HG03460 (cell line): ENCODE measurements at regions not wholly inside any gene's neighbourhood (a gene's known extent, or its start where the extent isn't known, plus 50 kb on each side); places are given as distances from the start of the nearest gene placed in this dataset.

Experiments used
- ATAC-seq: cut with Tn5 transposase; IDR thresholded peaks from one replicate; pipeline ENCODE4 v1.9.1; 2021; ENCODE audit not compliant: unreplicated experiment

DNA sequence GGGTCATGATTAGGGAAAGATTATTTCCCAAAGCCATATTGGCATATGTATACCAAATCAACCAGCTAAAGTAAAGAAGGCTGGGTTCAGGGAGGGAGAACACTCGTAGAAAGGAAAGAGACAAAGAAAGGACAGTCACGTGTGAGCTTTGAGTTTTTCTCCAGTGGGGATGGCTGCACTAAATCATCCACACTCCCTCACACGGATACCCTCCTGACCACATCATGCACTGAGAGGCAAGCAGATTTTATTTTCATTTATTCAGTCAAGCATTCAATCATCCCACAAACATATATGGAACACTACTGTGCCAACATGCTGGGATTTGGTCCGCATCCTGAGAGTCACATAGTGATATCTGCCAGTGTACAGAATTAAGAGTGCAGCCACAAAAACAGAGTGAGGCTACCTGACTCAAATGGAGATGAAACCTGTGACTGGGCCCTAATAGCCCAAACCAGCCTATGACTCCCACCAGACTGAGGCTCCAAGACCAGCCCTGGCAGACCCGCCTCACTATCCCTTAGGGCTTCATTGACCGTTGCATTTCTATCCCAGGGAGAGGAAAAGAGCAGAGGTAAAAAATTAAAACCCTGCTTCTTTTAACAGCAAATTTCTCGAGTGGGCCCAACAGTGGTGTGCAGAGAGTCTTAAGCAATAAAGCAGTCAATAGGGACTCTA lies 155.9 kb downstream of the BARHL2 start:
- ATAC-seq = no peak

DNA sequence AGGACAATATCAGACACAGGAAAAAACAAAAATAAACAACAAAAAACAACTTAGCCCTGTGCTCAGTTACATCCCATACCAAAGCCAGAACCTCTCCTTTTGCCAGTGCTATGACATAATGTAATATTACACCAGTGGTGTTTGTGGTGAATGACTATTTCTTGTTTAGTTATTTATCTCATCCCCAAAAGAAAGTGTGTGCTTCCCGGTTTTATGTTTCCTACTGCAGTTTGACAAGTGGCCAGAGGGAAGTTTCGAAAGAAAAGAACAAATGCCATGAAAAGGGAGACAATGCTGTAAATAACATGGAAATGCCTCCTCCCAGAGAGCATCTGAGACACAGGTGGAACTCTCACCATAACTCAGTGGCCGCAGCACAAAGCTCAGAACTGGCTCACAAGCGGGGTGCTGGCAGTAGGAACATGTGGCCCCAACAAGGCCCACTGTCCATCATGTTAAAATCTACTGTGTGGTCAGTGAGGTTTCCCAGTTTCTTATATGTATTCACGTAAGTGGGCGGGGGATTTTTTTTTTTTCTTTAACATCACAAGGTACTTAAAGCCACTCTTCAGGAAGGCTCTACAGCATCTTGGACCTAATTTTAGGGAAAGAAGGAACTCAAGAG lies 158.2 kb downstream of the BARHL2 start:
- ATAC-seq = no peak

DNA sequence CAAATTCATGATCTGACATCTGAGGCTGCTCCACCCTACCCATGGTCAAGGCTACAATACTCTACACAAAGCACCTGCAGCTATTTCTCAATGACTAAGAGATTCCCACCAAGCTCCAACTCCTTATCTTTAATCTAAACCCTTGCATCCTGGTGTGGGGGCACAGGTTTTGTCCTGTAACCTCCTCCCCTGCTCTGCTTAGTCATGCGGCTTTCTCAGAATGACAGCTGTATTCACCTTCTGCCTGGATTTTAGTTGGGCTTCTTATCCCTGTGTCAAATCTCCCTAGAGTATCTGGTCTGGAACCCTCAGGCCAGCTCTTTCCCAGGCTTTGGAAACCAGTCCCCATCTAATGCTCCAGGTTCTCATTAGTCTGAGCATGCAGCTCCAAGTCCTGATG lies 159.0 kb downstream of the BARHL2 start:
- ATAC-seq = no peak

DNA sequence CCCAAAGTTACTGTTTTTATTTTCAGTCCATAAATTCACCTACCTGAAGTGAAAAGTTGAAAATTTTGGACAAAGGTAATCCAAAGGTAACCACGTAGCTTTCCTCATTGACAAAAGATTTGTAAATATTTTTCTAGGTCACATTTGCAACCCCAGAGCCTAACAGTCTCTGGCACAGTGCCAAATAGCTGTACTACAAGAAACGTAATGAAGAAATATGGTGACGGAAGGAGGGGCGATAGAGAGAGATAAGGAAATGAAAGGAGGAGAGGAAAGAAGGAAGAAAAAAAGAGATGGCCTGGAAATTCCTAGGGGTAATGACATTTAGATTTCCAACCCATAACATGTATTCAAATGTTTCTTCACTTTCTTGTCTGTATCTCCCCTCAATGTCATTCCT lies 159.4 kb downstream of the BARHL2 start:
- ATAC-seq = no peak

DNA sequence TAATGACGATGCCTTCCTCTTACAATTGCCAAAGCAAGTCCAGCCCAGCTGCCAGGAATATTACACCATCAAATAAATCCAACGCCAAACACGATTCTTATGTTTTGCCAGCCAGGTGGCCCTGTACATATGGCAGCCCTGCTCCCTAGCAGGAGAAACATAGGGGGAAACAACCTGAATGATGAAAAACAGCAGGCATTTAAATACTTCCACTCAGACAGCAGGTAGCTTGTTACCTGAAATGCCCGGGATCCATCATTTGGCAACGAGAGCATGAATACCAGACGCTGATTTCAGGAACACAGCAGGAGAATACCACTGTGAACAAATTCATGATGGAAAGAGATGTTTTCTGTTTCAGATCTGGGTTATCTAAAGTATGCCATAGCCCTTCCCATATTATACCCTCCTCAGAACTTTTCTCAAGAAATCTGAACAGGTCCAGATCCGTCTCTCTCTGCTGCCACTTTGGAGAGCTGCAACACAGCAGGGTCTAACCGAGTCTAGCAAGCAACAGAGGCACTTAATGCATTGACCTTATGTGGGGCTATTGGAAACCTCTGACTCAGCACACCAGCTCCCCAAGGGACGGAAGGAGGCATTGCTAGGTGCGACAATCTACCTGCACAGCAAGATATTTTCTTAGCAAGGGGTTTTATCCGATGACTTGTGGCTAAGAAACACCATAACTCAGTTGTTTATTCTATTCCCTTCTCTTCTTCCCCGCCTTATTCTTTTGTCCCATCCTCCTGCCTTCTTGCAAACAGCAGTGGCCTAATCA lies 166.3 kb downstream of the BARHL2 start:
- no peak for ATAC-seq

DNA sequence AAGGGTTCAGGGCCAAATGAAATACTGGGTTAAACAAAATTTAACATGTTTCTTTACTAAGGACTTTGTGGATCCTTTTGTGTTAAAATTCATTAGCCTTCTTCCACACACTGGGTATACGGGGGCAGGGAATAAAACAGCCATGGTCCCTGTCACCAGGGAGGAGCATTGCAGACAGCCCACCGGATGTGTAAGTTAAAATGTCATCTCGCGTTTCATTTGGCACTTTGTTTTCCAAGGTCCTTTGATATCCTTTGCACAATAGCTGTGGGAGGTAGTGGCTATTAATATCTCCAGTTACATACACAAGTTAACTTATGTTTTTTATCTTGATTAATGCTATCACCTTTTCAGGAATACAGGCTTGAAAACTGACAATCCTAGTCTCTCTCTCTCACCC lies 172.7 kb downstream of the BARHL2 start:
- ATAC-seq = no peak

DNA sequence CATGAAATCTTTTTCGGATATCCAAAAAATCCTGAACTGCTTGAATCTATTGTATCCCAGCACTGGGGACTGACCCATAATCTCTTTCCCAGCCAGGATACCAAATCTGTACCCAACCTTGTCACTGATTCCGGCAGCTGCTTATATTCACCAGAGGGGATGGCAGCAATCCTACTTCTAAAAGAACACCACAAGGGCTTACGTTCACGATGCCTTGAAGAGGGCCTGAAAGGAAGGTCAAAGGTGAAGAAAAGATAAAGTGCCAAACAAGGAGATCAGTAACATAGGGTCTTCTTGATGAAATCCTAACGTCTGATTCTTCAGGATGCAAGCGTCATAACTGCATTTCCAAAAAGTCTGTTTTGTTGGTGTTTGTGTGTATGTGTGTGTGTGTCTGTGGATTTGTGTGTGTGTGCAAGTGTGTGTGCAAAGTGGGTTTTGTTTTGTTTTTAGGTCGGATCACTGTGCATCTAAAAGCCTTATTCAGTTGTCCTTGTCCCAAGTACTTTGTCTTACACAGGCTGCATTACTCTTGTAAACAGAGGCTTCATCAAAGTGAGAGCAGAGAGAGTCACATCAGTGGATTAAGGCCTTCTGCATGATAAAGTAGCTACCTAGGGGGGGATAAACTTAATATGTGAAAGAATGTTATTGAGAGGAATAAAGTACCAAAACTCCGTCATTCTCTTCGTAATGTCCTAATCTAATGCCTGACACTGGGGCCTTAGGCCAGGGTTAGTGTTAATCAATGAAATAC lies 179.3 kb downstream of the BARHL2 start:
- ATAC-seq = no peak

DNA sequence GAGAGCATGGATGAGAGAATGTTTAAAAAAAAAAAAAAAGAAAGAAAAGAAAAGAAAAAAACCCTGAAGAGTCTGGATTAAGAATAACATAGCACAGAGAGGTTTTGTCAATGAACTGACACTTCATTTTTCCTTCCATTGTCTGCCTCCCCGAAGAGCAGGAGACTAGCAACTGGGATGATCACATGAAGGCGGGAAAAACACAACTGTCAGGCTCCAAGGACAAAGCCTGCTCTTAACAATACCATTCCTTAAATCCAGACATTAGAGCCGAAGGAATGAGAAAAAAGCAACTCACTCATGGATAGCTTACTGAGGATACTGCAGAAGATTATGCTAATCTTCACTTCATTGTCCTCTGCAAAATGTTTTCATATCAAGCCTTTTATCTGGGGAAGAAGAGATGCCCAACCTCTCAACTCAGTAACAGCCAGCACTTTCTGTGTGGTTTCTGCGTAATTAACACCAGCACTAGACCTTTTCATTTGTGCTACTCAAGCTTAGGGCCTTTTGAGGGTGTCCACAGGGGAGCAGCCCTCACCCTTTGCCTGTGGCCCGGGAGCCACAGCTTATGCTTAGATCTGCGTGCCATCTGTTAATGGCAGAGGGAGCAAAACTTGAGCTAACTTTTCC lies 182.3 kb downstream of the BARHL2 start:
- no peak for ATAC-seq

DNA sequence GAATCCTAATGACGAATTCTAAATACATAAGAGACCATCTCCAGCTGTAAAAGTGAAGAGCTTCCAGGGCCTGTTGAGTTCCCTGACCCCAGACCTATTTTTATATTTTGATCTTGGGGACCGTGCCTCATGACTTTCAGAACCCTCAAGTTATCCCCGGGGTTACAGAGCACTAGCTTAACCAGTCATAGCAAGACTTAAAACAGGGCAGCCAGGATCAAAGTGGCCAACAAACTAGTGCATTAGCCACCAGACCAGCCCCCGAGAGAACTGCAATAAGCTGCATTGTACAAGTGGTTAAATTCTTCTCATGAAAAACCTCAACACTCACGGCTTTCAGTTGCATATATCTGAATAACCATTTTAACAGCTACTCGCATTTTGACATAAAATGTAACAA lies 183.0 kb downstream of the BARHL2 start:
- ATAC-seq = no peak

DNA sequence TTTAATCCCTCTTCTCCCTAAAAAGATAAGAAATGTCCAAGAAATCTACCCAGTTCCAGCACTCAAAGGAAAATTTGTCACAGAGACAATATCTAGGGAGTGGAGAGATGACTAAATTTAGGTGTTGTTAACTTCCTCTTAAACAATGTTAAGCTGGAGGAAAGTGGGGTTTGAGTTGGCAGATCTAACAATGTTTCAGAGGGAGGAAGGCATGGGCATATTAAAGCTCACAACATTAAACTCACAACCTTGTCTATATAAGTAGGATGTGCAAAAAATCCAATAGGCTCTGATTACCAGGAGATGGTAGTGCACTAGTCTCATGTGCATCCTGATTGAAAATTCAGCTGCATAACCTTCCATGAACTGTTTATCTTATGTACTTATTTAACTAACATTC lies 190.1 kb downstream of the BARHL2 start:
- ATAC-seq = no peak

DNA sequence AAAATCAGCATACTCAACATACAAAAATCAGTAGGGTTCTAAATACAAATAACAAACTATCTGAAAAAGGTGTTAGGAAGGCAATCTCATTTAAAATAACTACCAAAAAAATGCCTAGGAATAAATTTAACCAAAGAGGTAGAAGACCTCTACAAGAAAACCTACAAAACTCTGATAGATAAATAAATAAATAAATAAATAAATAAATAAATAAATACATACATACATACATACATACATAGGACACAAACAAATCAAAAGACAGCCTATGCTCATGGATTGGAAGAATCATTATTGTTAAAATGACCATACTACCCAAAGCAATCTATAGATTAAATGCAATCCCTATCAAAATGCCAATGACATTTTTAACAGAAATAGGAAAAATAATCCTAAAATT lies 194.7 kb downstream of the BARHL2 start:
- ATAC-seq = no peak

DNA sequence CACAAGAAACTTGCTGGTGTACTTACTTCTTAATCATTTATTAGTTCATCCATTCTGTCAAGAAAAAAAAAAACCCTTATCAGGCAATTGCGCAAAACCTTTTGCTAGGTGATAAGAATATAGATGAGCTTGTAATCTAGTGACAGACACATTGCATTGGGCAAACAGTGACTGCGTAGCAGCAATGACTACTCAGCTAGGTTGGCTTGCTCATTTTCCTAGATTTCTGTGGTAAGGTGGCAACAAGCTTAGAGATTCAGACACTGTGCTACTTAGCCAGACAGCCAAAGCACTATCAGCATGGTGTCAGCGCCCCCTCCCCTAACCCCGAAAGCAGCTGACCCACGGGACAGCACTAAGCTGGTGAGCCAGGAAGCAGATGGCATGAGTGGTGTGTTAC lies 203.1 kb downstream of the BARHL2 start:
- no peak for ATAC-seq

DNA sequence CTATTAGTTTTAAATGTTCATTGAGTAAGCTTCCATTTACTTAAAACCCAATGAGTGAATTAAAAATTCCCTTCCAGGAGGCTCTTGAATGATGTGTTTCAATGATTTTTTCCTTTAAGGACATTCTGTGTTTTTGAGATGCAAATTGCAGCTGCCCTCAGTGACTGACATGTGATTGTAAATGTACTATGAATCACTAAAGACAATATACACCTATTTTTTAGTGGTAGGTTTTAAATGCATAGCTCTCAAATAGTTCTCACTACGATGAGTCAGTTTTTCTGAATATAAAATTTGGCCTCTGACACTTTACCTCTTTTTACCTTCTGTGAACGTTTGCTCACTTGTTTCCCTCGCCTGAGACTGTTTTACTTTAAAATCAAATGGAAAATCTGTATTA lies 204.7 kb downstream of the BARHL2 start:
- no peak for ATAC-seq

DNA sequence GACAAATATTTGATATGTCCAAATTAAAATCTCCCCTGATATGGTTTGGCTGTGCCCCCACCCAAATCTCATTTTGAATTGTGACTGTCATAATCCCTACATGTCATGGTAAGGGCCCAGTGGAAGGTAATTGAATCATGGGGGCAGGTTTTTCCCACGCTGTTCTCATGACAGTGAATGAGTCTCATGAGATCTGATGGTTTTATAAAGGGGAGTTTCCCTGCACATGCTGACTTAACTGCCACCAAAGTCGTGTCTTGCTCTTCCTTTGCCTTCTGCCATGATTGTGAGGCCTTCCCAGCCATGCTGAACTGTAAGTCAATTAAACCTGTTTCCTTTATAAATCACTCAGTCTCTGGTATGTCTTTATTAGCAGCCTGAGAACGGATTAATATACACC lies 207.0 kb downstream of the BARHL2 start:
- no peak for ATAC-seq

DNA sequence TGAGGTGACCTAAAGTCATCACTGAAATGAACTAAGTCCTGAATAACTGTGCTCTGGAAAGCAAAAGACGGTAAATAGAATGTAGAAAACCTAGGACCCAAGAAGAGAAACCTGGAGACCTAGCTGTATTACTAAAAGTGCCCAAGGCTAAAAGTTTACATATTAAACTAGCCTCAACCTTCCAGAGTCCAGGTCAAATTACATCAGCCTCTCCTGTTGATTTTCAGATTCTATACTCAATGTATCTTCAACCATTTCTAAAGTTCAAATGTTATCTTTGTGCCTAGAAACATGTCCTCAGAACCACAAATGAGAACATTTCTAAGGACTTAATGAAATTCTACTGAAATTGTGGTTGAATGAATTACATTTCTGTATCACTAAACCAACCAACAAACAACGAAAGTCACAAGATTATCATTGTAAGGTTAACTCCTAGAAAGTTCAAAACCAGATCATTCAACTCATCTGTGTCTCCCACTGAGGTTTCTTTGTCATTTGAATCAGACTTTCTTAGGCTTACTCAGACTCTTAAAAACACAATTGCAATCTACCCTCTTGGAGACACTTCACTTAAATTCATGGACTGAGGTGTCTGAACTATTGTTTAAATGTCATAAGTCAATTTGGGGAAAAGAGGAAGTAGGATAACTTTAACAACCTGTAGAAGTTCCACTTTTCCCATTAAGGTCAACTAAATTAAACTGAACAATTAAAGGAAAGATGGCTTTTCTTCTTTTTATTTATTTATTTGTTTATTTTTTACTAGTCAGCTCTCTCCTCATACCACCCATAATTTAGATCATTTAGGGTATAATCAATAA lies 207.7 kb downstream of the BARHL2 start:
- peak; percentile 58 for ATAC-seq

DNA sequence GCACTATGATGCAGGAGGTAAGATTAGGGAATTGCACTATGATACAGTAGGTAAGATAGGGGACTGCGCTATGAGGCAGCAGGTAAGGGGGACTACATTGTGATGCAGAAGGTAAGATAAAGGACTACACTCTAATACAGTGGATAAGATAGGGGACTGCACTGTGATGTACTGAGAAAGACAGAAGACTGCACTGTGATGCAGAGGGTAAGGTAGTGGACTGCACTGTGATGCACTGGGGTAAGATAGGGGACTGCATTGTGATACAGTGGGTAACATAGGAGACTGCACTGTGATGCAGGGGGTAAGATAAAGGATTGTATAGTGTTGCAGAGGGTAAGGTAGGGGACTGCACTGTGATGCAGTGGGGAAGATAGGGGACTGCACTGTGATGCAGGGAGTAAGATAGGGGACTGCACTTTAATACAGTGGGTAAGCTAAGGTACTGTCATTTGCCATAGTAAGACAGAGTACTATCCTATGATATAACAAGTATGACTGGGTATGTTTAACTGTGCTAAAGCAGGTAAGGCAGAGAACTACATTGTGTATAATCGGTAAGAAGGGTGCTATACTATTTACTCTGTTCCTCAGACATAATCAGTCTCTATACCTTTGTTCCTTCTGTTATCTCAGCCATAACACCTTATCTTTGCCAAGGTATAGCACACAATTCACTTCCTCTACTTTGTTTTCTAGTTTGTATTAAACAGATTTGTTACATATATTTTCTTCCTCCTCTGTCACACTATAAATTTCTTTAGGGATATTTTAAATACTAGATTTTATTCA lies 208.5 kb downstream of the BARHL2 start:
- ATAC-seq = no peak

DNA sequence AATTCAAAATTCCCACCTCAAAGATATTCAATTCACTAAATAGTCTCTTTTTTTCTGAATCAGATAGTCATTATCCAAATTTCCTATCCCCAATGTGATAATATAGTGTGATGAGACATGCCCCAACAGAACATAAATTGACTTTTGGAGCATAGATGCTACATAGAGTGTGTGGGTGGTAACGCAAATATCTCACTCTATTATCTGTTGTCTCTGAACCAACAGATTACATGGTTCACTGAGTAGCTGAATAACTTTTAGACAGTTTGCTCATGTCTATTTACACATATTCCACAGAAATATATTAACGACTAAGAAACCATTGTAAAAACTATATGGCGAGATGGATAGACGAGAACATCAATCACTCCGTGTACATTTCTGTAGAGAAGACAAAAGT lies 209.9 kb downstream of the BARHL2 start:
- ATAC-seq = no peak

DNA sequence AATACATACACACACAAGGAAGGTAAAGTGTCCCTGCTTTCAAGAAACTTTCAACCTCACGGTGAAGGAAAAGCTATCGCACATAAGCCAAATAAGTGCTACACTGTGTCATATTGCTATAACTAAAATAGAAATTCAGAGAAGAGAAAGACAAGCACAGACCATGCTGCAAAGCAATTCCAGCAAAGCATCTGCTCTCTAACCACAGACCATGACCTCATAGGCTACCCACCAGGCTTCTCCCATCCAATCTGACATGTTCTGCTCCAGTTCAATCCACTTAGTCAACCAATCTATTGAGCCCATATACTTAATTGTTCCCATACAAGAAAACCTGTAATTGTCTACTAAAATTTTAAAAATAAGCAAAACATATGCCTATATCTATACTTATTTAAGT lies 211.3 kb downstream of the BARHL2 start:
- ATAC-seq = no peak

DNA sequence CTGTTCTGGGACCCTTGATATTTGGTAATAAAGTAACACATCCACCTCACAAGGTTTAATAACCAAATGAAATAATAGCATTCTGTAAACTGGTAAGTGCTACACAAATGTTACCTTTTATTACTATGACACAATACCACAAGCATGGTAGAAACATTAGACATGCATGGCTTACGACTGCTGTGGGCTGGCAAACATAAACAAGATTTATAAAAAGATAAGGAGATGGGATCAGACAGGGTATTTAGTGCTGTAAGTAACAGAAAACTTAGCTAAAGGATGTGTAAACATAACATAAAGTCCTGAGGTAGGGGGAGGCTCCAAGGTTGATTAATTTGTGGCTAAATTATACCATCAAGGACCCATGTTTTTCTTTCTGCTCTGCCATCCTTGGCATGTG lies 212.6 kb downstream of the BARHL2 start:
- ATAC-seq = no peak

DNA sequence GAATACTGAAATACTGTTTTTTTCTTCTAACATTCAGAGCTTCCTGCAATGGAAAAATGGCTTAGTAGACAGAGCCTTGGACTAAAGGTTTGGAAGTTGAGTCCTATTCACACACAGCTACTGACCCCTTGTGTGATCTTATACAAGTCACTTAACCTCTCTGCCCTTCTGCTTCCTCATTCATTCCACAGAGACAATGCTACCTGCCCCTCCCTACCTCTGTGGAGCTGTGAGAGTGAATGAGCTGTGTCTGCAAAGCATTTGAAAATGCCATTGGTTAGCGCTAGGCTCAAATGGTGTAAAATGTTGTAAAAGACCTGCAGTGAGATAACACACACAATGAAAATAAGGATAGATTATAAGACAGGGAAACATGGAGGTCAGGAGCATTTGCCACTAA lies 214.4 kb downstream of the BARHL2 start:
- ATAC-seq = no peak
